ENCODE measurements at regions not wholly inside any gene's neighbourhood (a gene's known extent, or its start where the extent isn't known, plus 50 kb on each side); places are given as distances from the start of the nearest gene placed in this dataset.

DNA sequence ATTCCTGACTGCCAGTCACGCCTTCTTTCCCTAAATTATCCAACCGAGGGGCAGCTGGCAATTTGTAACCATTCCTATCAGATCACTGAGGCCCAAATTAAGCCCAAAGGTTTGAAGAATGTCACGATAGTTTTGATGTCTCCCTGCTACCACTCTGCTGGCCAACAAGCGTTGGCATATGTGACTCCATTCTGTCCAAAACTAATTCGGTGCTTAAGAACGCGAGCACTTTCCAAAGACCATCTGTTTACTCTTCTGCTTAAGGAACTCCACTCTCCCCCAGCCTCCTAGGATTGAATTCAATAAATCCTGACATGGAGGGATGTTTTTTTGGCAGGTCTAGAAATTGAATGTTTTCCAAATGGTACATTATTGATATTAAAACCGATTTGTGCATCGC is 131.5 kb upstream of the CTBP2 start:
- Mint-ChIP-seq H3K9me3 (peaks cover 13 to 26% of the 10 kb centered on the region in 2 donors), H3K27me3 (peaks cover 7% of the 10 kb centered on the region), H3K27ac (no peak overlapping the region), H3K4me3 (no peak overlapping the region), H3K4me1 (no peaks in the 10 kb centered on the region)
- no peak for DNase-seq
- ATAC-seq: no peak

GRCh38 chr10:125289461-125289860 is 129.1 kb upstream of the CTBP2 start:
- peaks cover 15% of the 10 kb centered on the region for H3K27me3 Mint-ChIP-seq
- H3K4me1 Mint-ChIP-seq: no peaks in the 10 kb centered on the region
- H3K4me3 Mint-ChIP-seq: no peak overlapping the region
- ATAC-seq (no peak), DNase-seq (no peak)
- peaks cover 13 to 18% of the 10 kb centered on the region in 2 donors for H3K9me3 Mint-ChIP-seq
- H3K27ac Mint-ChIP-seq: no peak overlapping the region

GRCh38 chr10:125284875-125285597 is 124.7 kb upstream of the CTBP2 start:
- Mint-ChIP-seq H3K27ac (no peak overlapping the region), H3K4me3 (no peak overlapping the region), H3K4me1 (no peaks in the 10 kb centered on the region), H3K27me3 (peaks cover 28% of the 10 kb centered on the region), H3K9me3 (peaks cover 9 to 18% of the 10 kb centered on the region in 2 donors)
- ATAC-seq (no peak), DNase-seq (no peak)

DNA sequence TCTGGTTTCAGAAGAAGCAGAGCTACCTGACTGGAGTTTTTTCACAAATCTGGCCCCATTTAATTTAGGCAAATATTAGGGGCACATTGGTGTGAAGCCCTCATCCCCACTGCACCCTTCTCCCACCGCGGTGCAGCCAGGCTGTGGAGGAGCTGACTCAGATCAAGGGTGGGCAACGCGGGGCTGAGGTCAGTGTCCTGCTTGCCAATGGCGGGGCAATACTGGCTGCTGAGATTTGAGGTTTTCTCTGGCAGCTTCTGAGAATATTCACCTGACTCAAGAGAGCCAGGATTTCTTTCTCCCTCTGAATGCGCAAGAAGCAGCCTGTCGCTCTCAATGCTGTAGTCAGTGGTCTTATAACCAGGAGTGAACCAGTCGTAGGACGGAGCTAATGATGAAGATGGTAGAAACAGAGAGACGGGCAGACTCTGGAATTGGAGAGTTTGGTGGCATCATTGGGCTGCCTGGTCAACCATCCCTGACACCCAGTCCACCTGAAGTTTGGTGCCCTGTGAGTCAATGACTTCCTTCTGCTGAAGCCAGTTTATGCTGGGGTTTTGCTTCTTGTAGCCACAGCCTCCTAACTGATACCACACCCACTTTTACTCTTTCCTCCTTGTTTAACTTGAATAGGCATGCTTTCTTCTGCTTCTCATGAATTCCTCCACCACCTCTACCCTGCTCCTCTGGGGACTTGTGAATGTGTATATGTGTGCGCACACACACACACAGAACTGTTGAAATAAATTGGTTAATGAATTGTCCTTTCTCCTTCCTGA is 123.7 kb upstream of the CTBP2 start:
- no peak overlapping the region for H3K27ac Mint-ChIP-seq
- no peaks in the 10 kb centered on the region for H3K4me1 Mint-ChIP-seq
- H3K27me3 Mint-ChIP-seq: peaks cover 28% of the 10 kb centered on the region
- H3K9me3 Mint-ChIP-seq: peaks cover 9 to 18% of the 10 kb centered on the region in 2 donors
- no peak overlapping the region for H3K4me3 Mint-ChIP-seq
- no peak for ATAC-seq
- no peak for DNase-seq

DNA sequence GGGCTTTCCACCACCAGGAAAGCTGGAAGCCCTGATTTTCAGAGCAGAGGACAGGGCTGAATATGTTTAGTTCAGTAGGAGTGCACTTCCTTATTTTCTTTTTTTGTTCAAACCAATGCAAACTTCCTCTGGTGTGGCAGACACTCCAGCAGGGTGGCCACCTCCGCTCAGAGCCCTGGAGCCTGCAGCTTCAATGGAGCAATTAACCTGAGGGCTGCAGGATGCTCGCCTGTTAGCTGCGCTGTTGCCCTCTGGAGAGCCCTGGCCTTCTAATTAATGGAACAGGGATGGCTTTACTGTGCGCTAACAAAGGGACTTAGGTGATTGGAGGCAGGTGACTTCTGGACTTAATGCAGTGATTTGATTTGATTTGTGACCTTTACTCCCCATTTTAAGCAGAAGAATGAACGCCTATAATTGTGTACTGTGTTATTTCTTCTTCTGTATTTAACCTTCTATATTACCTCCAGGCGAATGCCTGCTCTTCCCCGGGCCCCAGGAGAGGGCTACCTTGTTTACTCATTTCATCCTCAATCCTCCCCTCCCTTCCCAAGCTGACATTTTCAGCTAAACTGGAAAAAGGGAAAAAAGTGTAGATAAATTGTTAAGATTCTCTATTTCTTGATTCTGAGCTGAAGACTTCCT is 123.0 kb upstream of the CTBP2 start:
- H3K4me3 Mint-ChIP-seq: no peak overlapping the region
- H3K9me3 Mint-ChIP-seq: peaks cover 9 to 17% of the 10 kb centered on the region in 2 donors
- DNase-seq (no peak), ATAC-seq (no peak)
- no peak overlapping the region for H3K27ac Mint-ChIP-seq
- H3K4me1 Mint-ChIP-seq: no peaks in the 10 kb centered on the region
- H3K27me3 Mint-ChIP-seq: peaks cover 28% of the 10 kb centered on the region

GRCh38 chr10:125281091-125281490 is 120.7 kb upstream of the CTBP2 start:
- Mint-ChIP-seq H3K27ac (no peak overlapping the region), H3K9me3 (peaks cover 2 to 3% of the 10 kb centered on the region in 2 donors), H3K4me1 (no peaks in the 10 kb centered on the region), H3K27me3 (peaks cover 17% of the 10 kb centered on the region), H3K4me3 (no peak overlapping the region)
- ATAC-seq: no peak
- DNase-seq: no peak

GRCh38 chr10:125276133-125276532 is 115.8 kb upstream of the CTBP2 start:
- H3K9me3 Mint-ChIP-seq: peaks cover 4 to 14% of the 10 kb centered on the region in 2 donors
- no peak overlapping the region for H3K27ac Mint-ChIP-seq
- ATAC-seq (no peak), DNase-seq (no peak)
- H3K4me1 Mint-ChIP-seq: no peaks in the 10 kb centered on the region
- H3K27me3 Mint-ChIP-seq: no peaks in the 10 kb centered on the region
- H3K4me3 Mint-ChIP-seq: no peak overlapping the region

DNA sequence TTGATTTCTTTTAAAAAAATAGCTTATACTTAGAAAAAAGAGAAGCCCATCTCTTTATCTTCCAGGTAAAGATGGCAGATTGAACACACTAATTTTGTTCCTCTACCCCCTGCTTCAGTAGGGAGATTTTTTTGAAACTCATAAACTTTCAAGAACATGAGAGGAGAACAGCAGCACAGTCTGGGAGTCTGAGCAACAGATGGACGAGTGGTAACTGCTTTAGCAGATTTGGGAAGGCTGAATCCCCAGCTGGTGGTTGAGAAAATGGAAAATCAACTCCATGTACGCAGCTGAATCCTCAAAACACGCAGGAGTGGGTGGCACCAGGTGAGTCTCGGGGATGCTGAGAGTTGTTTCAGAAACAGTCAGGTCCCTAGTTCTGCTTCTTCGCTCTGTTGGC is 114.6 kb upstream of the CTBP2 start:
- no peaks in the 10 kb centered on the region for H3K27me3 Mint-ChIP-seq
- H3K9me3 Mint-ChIP-seq: peaks cover 4 to 17% of the 10 kb centered on the region in 2 donors
- H3K4me1 Mint-ChIP-seq: no peaks in the 10 kb centered on the region
- H3K27ac Mint-ChIP-seq: no peak overlapping the region
- DNase-seq (no peak), ATAC-seq (no peak)
- no peak overlapping the region for H3K4me3 Mint-ChIP-seq

DNA sequence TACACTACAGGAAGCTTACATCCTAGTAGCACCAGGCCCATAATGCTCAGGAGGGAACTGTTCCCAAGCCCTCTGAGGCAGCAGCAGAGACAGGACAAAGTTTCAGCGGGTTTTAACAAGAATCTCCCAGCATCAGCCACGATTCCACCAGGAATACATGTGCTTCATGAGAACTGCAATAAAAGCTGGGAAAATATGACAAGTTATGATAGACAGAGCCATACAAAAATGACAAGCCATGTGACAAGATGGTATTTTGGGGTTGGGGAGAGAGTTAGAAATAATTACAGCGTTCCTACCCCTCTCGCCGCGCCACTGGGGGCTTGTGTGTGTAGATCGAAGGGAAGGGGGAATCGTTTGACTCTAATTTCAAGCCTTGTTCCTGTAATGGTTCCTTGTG is 112.7 kb upstream of the CTBP2 start:
- ATAC-seq (no peak), DNase-seq (no peak)
- H3K9me3 Mint-ChIP-seq: peaks cover 8 to 20% of the 10 kb centered on the region in 2 donors
- H3K4me3 Mint-ChIP-seq: no peak overlapping the region
- no peaks in the 10 kb centered on the region for H3K27me3 Mint-ChIP-seq
- H3K27ac Mint-ChIP-seq: no peak overlapping the region
- H3K4me1 Mint-ChIP-seq: no peaks in the 10 kb centered on the region

GRCh38 chr10:125269716-125270115 is 109.4 kb upstream of the CTBP2 start:
- DNase-seq: no peak
- Mint-ChIP-seq H3K4me1 (no peaks in the 10 kb centered on the region), H3K27ac (no peak overlapping the region), H3K9me3 (peaks cover 4 to 6% of the 10 kb centered on the region in 2 donors), H3K4me3 (no peak overlapping the region), H3K27me3 (peaks cover 8% of the 10 kb centered on the region)
- ATAC-seq: no peak

- no peak overlapping the region for H3K4me3 Mint-ChIP-seq
- DNase-seq: no peak
Measured at GRCh38 chr10:125266966-125267365, 106.6 kb upstream of the CTBP2 start.

GRCh38 chr10:125266541-125266940 is 106.2 kb upstream of the CTBP2 start:
- no peak for ATAC-seq
- Mint-ChIP-seq H3K4me3 (no peak overlapping the region), H3K9me3 (peaks cover 15 to 19% of the 10 kb centered on the region in 2 donors), H3K27ac (no peak overlapping the region), H3K4me1 (peaks cover 8% of the 10 kb centered on the region), H3K27me3 (peaks cover 9% of the 10 kb centered on the region)
- DNase-seq: no peak

More at GRCh38 chr10:125266966-125267365, 106.6 kb upstream of the CTBP2 start:
- H3K9me3 Mint-ChIP-seq: peaks cover 11 to 17% of the 10 kb centered on the region in 2 donors
- ATAC-seq: no peak
- H3K27ac Mint-ChIP-seq: no peak overlapping the region
- H3K4me1 Mint-ChIP-seq: peaks cover 4% of the 10 kb centered on the region
- H3K27me3 Mint-ChIP-seq: peaks cover 9% of the 10 kb centered on the region

DNA sequence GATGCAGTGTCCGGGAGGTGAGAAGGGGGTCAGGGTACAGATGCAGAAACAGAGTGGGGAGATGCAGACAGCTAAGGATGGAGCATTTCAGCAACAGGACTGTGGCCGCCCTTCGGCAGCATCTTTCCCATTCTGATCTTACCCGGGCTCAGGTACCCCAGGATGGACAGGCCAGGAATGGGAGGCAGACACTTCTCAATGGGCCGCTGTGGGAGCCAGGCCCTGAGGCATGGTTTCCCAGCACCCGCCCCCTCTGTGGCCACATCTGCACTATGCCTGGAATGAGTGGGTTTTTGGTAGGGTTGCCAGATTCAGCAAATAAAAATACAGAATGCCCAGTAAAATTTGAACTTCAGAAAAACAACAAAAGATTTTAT is 105.2 kb upstream of the CTBP2 start:
- Mint-ChIP-seq H3K27me3 (peaks cover 9% of the 10 kb centered on the region), H3K9me3 (peaks cover 23 to 25% of the 10 kb centered on the region in 2 donors), H3K4me1 (peaks cover 9% of the 10 kb centered on the region), H3K27ac (no peak overlapping the region), H3K4me3 (no peak overlapping the region)
- no peak for DNase-seq
- ATAC-seq: no peak

- ATAC-seq (no peak), DNase-seq (no peak)
- Mint-ChIP-seq H3K27ac (no peak overlapping the region), H3K27me3 (peaks cover 9% of the 10 kb centered on the region), H3K4me3 (no peak overlapping the region), H3K9me3 (peaks cover 22 to 23% of the 10 kb centered on the region in 2 donors), H3K4me1 (peaks cover 9% of the 10 kb centered on the region)
Measured at GRCh38 chr10:125264757-125265578, 104.6 kb upstream of the CTBP2 start.

DNA sequence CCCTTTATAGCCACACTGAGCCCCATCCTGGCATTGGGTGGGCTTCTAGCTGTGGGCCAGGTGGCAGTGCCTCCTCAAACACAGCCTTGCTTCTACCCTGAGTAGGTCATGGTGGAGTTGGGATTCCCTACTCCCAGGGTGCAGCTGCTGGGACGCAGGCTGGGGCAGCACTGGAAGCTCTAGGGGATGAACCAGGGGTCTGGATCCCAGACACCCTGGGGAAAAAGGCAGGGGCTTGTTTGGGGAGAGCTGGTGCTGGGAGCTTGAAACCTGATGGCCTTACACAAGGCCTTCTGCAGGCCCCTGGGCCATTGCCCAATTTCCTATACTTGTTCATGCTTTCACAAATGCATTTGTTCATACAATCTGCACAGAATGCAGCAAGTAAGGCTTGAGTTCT is 103.7 kb upstream of the CTBP2 start:
- Mint-ChIP-seq H3K4me3 (no peak overlapping the region), H3K27ac (peak overlapping the region in 1 of 2 donors; percentile 65), H3K27me3 (peaks cover 9% of the 10 kb centered on the region), H3K9me3 (peaks cover 19 to 23% of the 10 kb centered on the region in 2 donors), H3K4me1 (peaks cover 9% of the 10 kb centered on the region)
- ATAC-seq: no peak
- no peak for DNase-seq

Data from stimulated activated naive CD8-positive, alpha-beta T cell treated with anti-CD3 and anti-CD28 coated beads, Interleukin-15, amount 100 ng/mL, for 72 hours (primary cell).